IMR-90 (cell line): ENCODE measurements at regions not wholly inside any gene's neighbourhood (a gene's known extent, or its start where the extent isn't known, plus 50 kb on each side); places are given as distances from the start of the nearest gene placed in this dataset.
A peak's percentile ranks its signal among the peaks of the same experiment; 100 is the strongest.

Experiments used
- ATAC-seq: fragments of 200-7000 bp; cut with Tn5 transposase; 2 replicates; pipeline ENCODE4 v1.9.1; 2020; ENCODE audit warnings: low read depth, mild to moderate bottlenecking, moderate library complexity
- BruUV-seq: library from RNA; stranded (reverse); fragments of 400-500 nt; replicated peaks from 2 replicates; lab custom pipeline; 2021; lab: Mats Ljungman, UMichigan
- CTCF ChIA-PET: fragments of 300-600 bp; formaldehyde crosslinking; extraction: SDS; loops from one replicate; lab custom pipeline; 2021; ENCODE audit warnings: antibody characterized with exemption; lab: Yijun Ruan, JAX
- POLR2A ChIA-PET: fragments of 300-600 bp; sonication (Branson Sonifier 250); formaldehyde crosslinking; loops from one replicate; lab custom pipeline; 2022; ENCODE audit warnings: antibody characterized with exemption; ENCODE audit not compliant: unreplicated experiment; lab: Charles Lee
- DNase-seq: peaks from one replicate; pipeline ENCODE4 v3.0.0; 2013
- H2AFZ ChIP-seq: replicated peaks from 2 replicates; pipeline ENCODE3; 2013; ENCODE audit warnings: low read length, mild to moderate bottlenecking; ENCODE audit not compliant: poor library complexity
- H2AK5ac ChIP-seq: 2 replicates; pipeline ENCODE4 v1.6.1; 2013; ENCODE audit warnings: low read depth, low read length, inconsistent platforms
- H2AK9ac ChIP-seq: replicated peaks from 2 replicates; pipeline ENCODE3; 2013; ENCODE audit warnings: mild to moderate bottlenecking, low read depth, low read length, moderate library complexity; ENCODE audit not compliant: poor library complexity
- H2BK120ac ChIP-seq: 2 replicates; pipeline ENCODE4 v1.6.1; 2013; ENCODE audit warnings: low read depth, low read length, inconsistent platforms
- H2BK15ac ChIP-seq: 3 replicates; pipeline ENCODE4 v1.6.1; 2013; ENCODE audit warnings: low read depth, low read length, inconsistent platforms
- H2BK20ac ChIP-seq: 2 replicates; pipeline ENCODE4 v1.6.1; 2013; ENCODE audit warnings: low read depth, mild to moderate bottlenecking, inconsistent platforms, low read length, moderate library complexity
- H2BK5ac ChIP-seq: 2 replicates; pipeline ENCODE4 v1.6.1; 2013; ENCODE audit warnings: mild to moderate bottlenecking, low read depth, low read length, inconsistent platforms; ENCODE audit not compliant: poor library complexity, severe bottlenecking
- H3K14ac ChIP-seq: replicated peaks from 2 replicates; pipeline ENCODE4 v1.6.1; 2013; ENCODE audit warnings: low read depth, low read length, inconsistent platforms
- H3K18ac ChIP-seq: 2 replicates; pipeline ENCODE4 v1.6.1; 2013; ENCODE audit warnings: low read depth, low read length, control low read depth
- H3K23ac ChIP-seq: 2 replicates; pipeline ENCODE4 v1.6.1; 2013; ENCODE audit warnings: low read depth, low read length, inconsistent platforms
- H3K27ac ChIP-seq: 2 replicates; pipeline ENCODE4 v1.5.1; 2013; ENCODE audit warnings: mild to moderate bottlenecking, control low read depth, low read length; ENCODE audit not compliant: insufficient read depth
- H3K27me3 ChIP-seq: 2 replicates; pipeline ENCODE4 v1.6.1; 2013; ENCODE audit warnings: low read length; ENCODE audit not compliant: control insufficient read depth, insufficient read depth
- H3K36me3 ChIP-seq: 2 replicates; pipeline ENCODE4 v1.6.1; 2013; ENCODE audit warnings: low read length, mixed read lengths; ENCODE audit not compliant: control insufficient read depth, insufficient read depth
- H3K4ac ChIP-seq: 2 replicates; pipeline ENCODE4 v1.6.1; 2013; ENCODE audit warnings: low read depth, low read length, inconsistent platforms
- H3K4me1 ChIP-seq: 2 replicates; pipeline ENCODE4 v1.6.1; 2013; ENCODE audit warnings: low read length, mixed read lengths; ENCODE audit not compliant: control insufficient read depth, insufficient read depth
- H3K4me2 ChIP-seq: 2 replicates; pipeline ENCODE4 v1.6.1; 2013; ENCODE audit warnings: low read depth, mild to moderate bottlenecking, control low read depth, low read length, moderate library complexity
- H3K4me3 ChIP-seq: 2 replicates; pipeline ENCODE4 v1.5.1; 2013; ENCODE audit warnings: low read depth, mild to moderate bottlenecking, control low read depth, low read length, moderate library complexity; ENCODE audit not compliant: insufficient read depth
- H3K56ac ChIP-seq: 2 replicates; pipeline ENCODE4 v1.6.1; 2013; ENCODE audit warnings: low read length, inconsistent platforms; ENCODE audit not compliant: insufficient read depth; ENCODE audit errors: extremely low read depth
- H3K79me1 ChIP-seq, 2 experiments: 2 replicates each; pipeline ENCODE4 v1.6.1; 2013; ENCODE audit warnings: low read length in 2 of 2, inconsistent platforms in 1 of 2, low read depth in 1 of 2
- H3K9ac ChIP-seq: 2 replicates; pipeline ENCODE4 v1.6.1; 2013; ENCODE audit warnings: low read depth, low read length, control low read depth
- H3K9me1 ChIP-seq: 2 replicates; pipeline ENCODE4 v1.6.1; 2013; ENCODE audit warnings: low read length, inconsistent platforms; ENCODE audit not compliant: insufficient read depth
- H3K9me3 ChIP-seq: 2 replicates; pipeline ENCODE4 v1.6.1; 2013; ENCODE audit warnings: low read length; ENCODE audit not compliant: control insufficient read depth, insufficient read depth
- H4K20me1 ChIP-seq: 2 replicates; pipeline ENCODE4 v1.6.1; 2013; ENCODE audit warnings: low read length, inconsistent platforms; ENCODE audit not compliant: insufficient read depth
- H4K5ac ChIP-seq: 2 replicates; pipeline ENCODE4 v1.6.1; 2013; ENCODE audit warnings: mild to moderate bottlenecking, low read depth, low read length, control low read depth
- H4K8ac ChIP-seq, 2 experiments: 2 replicates each; pipeline ENCODE4 v1.6.1; 2013; ENCODE audit warnings: low read depth in 2 of 2, low read length in 2 of 2, control low read depth in 1 of 2, inconsistent platforms in 1 of 2
- H4K91ac ChIP-seq: 2 replicates; pipeline ENCODE4 v1.6.1; 2013; ENCODE audit warnings: low read depth, low read length, inconsistent platforms; ENCODE audit not compliant: insufficient read depth
- BHLHE40 ChIP-seq: fragments of 150-350 bp; IDR thresholded peaks from 2 replicates; pipeline ENCODE4 v1.6.1; 2016; ENCODE audit warnings: mild to moderate bottlenecking, low read depth, low read length
- CHD1 ChIP-seq: IDR thresholded peaks from 2 replicates; pipeline ENCODE4 v1.6.1; 2012; ENCODE audit warnings: low read depth, low read length, improper control_type of control experiment
- ELK1 ChIP-seq: fragments of 150-350 bp; IDR thresholded peaks from 2 replicates; pipeline ENCODE4 v1.6.1; 2016; ENCODE audit warnings: low read depth, mild to moderate bottlenecking, low read length, moderate library complexity, borderline replicate concordance
- MAFK ChIP-seq: IDR thresholded peaks from 2 replicates; pipeline ENCODE4 v1.6.1; 2012; ENCODE audit warnings: low read depth, low read length, improper control_type of control experiment
- MXI1 ChIP-seq: IDR thresholded peaks from 2 replicates; pipeline ENCODE4 v1.6.1; 2012; ENCODE audit warnings: low read depth, mild to moderate bottlenecking, low read length, moderate library complexity, borderline replicate concordance
- NFE2L2 ChIP-seq: fragments of 150-350 bp; IDR thresholded peaks from 2 replicates; pipeline ENCODE4 v1.6.1; 2016; ENCODE audit warnings: low read depth, mild to moderate bottlenecking, low read length
- RCOR1 ChIP-seq: IDR thresholded peaks from 2 replicates; pipeline ENCODE4 v1.6.1; 2012; ENCODE audit warnings: mild to moderate bottlenecking, low read length, improper control_type of control experiment; ENCODE audit not compliant: insufficient replicate concordance
- SMC3 ChIP-seq: fragments of 150-350 bp; IDR thresholded peaks from 2 replicates; pipeline ENCODE4 v1.6.1; 2016; ENCODE audit warnings: low read depth, mild to moderate bottlenecking, antibody characterized with exemption, low read length, moderate library complexity
- WGBS, 2 experiments: methylation state at CpG; one replicate each; pipeline versions ENCODE4 v1.1.5 to v1.1.7; 2013; ENCODE audit warnings: missing lambda C conversion rate in 2 of 2; ENCODE audit not compliant: insufficient read length in 1 of 2; ENCODE audit errors: extremely low coverage in 2 of 2; 5-methylcytosine and 5-hydroxymethylcytosine counted together
- dilution Hi-C: fragments of 300-500 bp; cut with HindIII; formaldehyde crosslinking; loops from one replicate; pipeline ENCODE4 v1.14.3; 2018; ENCODE audit warnings: low sequenced_read_pairs; ENCODE audit not compliant: unreplicated experiment
- in situ Hi-C: fragments of 300-500 bp; cut with MboI; formaldehyde crosslinking; loops from 3 replicates; pipeline ENCODE4 v1.14.3; 2019; ENCODE audit warnings: low sequenced_read_pairs, inconsistent platforms, mixed read lengths
- intact Hi-C: fragments of 100-400 bp; cut with micrococcal nuclease; formaldehyde crosslinking; loops from 2 replicates; pipeline ENCODE4 v1.10.0; 2022

- no TSS peak for BruUV-seq
- no peak overlapping the region; the same call in 1 of the 2 replicates for H3K9ac ChIP-seq
- DNase-seq = peak; percentile 62
Observed at GRCh38 chr10:21406595-21407193, 118.8 kb downstream of the SKIDA1 start.

More at GRCh38 chr10:21406595-21407193, 118.8 kb downstream of the SKIDA1 start:
- Histone ChIP-seq H4K5ac (peak overlapping the region; percentile 56; the same call in 1 of the 2 replicates), H2BK20ac (no peak overlapping the region), H2AFZ (peak overlapping the region; percentile 70), H2BK15ac (peak overlapping the region; percentile 48; the same call in 2 of the 3 replicates), H2AK9ac (no peak overlapping the region), H2BK5ac (no peak overlapping the region), H3K4me1 (peaks cover 6% of the 10 kb centered on the region), H4K91ac (peak overlapping the region; percentile 5; the same call in 1 of the 2 replicates), H3K27ac (no peak overlapping the region), H3K4me3 (no peak overlapping the region), H4K20me1 (no peaks in the 10 kb centered on the region), H3K79me1 (no peaks in the 10 kb centered on the region), H3K14ac (0 out of 2 replicates have a peak overlapping the region, but pooled peaks have one; percentile 0), H3K9me3 (no peaks in the 10 kb centered on the region), H3K23ac (no peak overlapping the region), H3K27me3 (no peaks in the 10 kb centered on the region), H3K18ac (peak overlapping the region; percentile 51; the same call in 1 of the 2 replicates), H3K4ac (0 out of 2 replicates have a peak overlapping the region, but pooled peaks have one; percentile 12), H3K36me3 (no peaks in the 10 kb centered on the region), H3K56ac (0 out of 2 replicates have a peak overlapping the region, but pooled peaks have one; percentile 0), H2AK5ac (no peak overlapping the region), H3K4me2 (no peak overlapping the region; the same call in 1 of the 2 replicates), H2BK120ac (peak overlapping the region; percentile 5), H3K9me1 (peaks cover 3% of the 10 kb centered on the region; the same call in 1 of the 2 replicates), H4K8ac (peak overlapping the region; percentile 7 to 31; a peak in 3 of 4 replicates)
- no CpG with 5 or more reads among the region's 7 CpGs for WGBS, 2 experiments
- in situ Hi-C loops = no loop called here
- TF ChIP-seq SMC3 (no peak), MAFK (no peak), BHLHE40 (no peak), ELK1 (no peak), RCOR1 (no peak), MXI1 (no peak), CHD1 (no peak), NFE2L2 (no peak)
- dilution Hi-C loops = no loop called here
- POLR2A ChIA-PET = no interaction called here
- ATAC-seq = peak; percentile 69
- CTCF ChIA-PET = no interaction called here
- intact Hi-C loops = loop anchor here (2.0 kb wide), 1 partner anchor 74 kb away; no protein-coding TSS in a partner anchor
